Lower leg skin (tissue), 3 donors: ENCODE measurements at regions not wholly inside any gene's neighbourhood (a gene's known extent, or its start where the extent isn't known, plus 50 kb on each side); places are given as distances from the start of the nearest gene placed in this dataset.

Experiments
- POLR2A ChIP-seq, 2 donors: fragments of 450-650 bp; IDR thresholded peaks; one replicate each; pipeline ENCODE4 v1.6.1; 2016 to 2017; ENCODE audit warnings: antibody characterized with exemption in 2 of 2, mild to moderate bottlenecking in 1 of 2, moderate library complexity in 1 of 2
- TF ChIP-seq, protein P1 (sequence below), 3 donors: fragments of 450-650 bp; IDR thresholded peaks; one replicate each; pipeline ENCODE4 v1.5.1; 2016; ENCODE audit warnings: antibody characterized with exemption in 3 of 3, mild to moderate bottlenecking in 3 of 3, moderate library complexity in 2 of 3

GRCh38 chr7:119685906-119686305 is 587.1 kb upstream of the KCND2 start:
- TF ChIP-seq POLR2A (IDR thresholded peaks at IDR 0.05) = no peak
- TF ChIP-seq, protein P1, sequence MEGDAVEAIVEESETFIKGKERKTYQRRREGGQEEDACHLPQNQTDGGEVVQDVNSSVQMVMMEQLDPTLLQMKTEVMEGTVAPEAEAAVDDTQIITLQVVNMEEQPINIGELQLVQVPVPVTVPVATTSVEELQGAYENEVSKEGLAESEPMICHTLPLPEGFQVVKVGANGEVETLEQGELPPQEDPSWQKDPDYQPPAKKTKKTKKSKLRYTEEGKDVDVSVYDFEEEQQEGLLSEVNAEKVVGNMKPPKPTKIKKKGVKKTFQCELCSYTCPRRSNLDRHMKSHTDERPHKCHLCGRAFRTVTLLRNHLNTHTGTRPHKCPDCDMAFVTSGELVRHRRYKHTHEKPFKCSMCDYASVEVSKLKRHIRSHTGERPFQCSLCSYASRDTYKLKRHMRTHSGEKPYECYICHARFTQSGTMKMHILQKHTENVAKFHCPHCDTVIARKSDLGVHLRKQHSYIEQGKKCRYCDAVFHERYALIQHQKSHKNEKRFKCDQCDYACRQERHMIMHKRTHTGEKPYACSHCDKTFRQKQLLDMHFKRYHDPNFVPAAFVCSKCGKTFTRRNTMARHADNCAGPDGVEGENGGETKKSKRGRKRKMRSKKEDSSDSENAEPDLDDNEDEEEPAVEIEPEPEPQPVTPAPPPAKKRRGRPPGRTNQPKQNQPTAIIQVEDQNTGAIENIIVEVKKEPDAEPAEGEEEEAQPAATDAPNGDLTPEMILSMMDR (IDR thresholded peaks at IDR 0.05) = no peak
